ENCODE measurements at regions not wholly inside any gene's neighbourhood (a gene's known extent, or its start where the extent isn't known, plus 50 kb on each side); places are given as distances from the start of the nearest gene placed in this dataset.

DNA sequence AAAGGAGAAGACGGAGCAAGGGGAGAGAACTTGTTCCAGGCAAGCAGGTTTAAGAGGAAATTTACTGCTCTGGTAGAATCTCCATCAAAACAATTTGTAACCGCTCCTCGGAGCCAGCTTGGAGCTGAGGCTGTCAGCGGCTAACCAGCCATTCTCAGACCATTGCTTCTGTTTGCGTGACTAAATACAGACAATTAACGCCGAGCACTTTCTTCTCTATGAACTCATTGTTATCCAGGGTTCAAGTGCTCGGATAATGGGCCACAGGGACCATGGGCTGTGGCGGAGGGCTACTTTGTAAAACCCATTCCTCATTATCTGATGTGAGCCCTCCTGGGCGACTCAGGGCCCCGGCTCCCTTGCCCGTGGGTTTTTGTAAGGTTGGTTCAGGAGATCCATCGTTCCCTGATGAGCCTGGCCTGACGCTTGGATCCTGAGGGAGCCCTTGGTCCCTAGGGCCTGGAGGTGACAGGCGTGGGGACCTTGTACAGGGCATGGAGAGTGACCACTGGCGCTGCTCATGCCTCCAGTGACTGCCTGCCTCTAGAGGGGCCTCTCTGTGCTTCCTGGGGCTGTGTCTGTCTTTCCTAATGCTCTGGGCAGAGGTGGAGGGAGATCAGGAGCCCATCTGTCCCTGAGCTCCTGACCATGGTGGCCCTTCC is 61.5 kb upstream of the ZNF536 start (continued):
- no peak for TF ChIP-seq TFAP4 (CRISPR knock-in tag; IDR thresholded peaks at IDR 0.05; ENCODE audit: borderline replicate concordance)
- TF ChIP-seq E2F5 (CRISPR knock-in tag; IDR thresholded peaks at IDR 0.05): no peak
- TF ChIP-seq NR0B1 (IDR thresholded peaks at IDR 0.05; ENCODE audit: partially characterized antibody): no peak
- TF ChIP-seq CAMTA2 (CRISPR knock-in tag; conservative IDR thresholded peaks at IDR 0.05): no peak
- TF ChIP-seq ETV6 (IDR thresholded peaks at IDR 0.05; ENCODE audit: borderline replicate concordance in 1 of 2, low read depth in 2 of 2, low read length in 1 of 2): no peak
- no peak for TF ChIP-seq ETV6 (CRISPR knock-in tag; IDR thresholded peaks at IDR 0.05; ENCODE audit: borderline replicate concordance)

DNA sequence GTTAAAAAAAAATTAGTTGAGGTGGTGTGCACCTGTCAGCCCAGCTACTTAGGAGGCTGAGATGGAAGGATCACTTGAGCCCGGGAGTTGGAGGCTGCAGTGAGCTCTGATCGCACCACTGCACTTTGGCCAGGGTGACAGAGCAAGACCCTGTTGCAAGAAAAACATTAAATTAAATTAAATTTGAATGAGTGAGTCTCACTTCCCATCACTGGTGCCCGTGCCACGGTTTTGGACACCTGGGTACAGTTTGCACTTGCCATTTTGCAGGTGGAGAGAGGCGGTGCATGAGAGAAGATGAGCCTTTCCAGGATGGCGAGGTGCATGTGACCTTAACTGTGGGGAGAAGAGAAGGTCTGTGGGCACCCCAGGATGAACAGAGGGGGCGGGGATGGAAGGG is 60.3 kb upstream of the ZNF536 start:
- Histone ChIP-seq H3K27ac (ENCODE audit: extremely low read depth, low read depth, low read length) (no peak overlapping the region), H3K79me2 (ENCODE audit: control insufficient read depth, insufficient read depth, low read length) (no peaks in the 10 kb centered on the region), H3K4me1 (replicated peaks in 1 of 2; ENCODE audit: control insufficient read depth in 2 of 2, insufficient read depth in 2 of 2, low read length in 2 of 2) (no peaks in the 10 kb centered on the region), H4K20me1 (replicated peaks; ENCODE audit: control insufficient read depth, insufficient read depth, low read length) (no peaks in the 10 kb centered on the region), H3K9me1 (ENCODE audit: control insufficient read depth, insufficient read depth, low read length) (no peaks in the 10 kb centered on the region), H3K27me3 (ENCODE audit: control insufficient read depth in 2 of 2, insufficient read depth in 2 of 2, low read length in 2 of 2) (peaks cover 3 to 7% of the 10 kb centered on the region in 2 experiments; a peak in 3 of 5 replicates), H3K9me3 (replicated peaks; ENCODE audit: control insufficient read depth, insufficient read depth, low read depth, low read length) (no peaks in the 10 kb centered on the region), H3K9ac (ENCODE audit: insufficient read depth in 1 of 2, low read depth in 2 of 2, low read length in 2 of 2) (no peak overlapping the region), H2AFZ (ENCODE audit: low read depth, low read length) (no peak overlapping the region), H3K4me3 (no peak overlapping the region), H3K36me3 (ENCODE audit: control insufficient read depth, insufficient read depth, low read length) (no peaks in the 10 kb centered on the region), H3K4me2 (ENCODE audit: insufficient read depth, low read length) (no peak overlapping the region)
- ATAC-seq: no peak
- ChIA-PET POLR2A (no interaction called here), CTCF (ENCODE audit: low intra/inter-chr PET ratio) (no interaction called here)
- intact Hi-C loops (cut with micrococcal nuclease) (no loop called here), in situ Hi-C loops (cut with MboI) (no loop called here)
- FAIRE-seq: no peak
- WGBS (ENCODE audit: insufficient coverage, low coverage, missing lambda C conversion rate): 0% methylated on average over 7 of the region's 7 CpGs
- DNase-seq (ENCODE audit: extremely low read depth in 1 of 4, low spot score in 3 of 4): no peak
- BruUV-seq (replicated peaks): no TSS peak
- TF ChIP-seq NFYB (IDR thresholded peaks at IDR 0.05; ENCODE audit: extremely low read depth, insufficient read length) (no peak), ARID1B (IDR thresholded peaks at IDR 0.05) (no peak), HIVEP1 (CRISPR knock-in tag; IDR thresholded peaks at IDR 0.05) (no peak), ZNF324 (CRISPR knock-in tag; IDR thresholded peaks at IDR 0.05) (no peak)
- TF ChIP-seq, protein P1, sequence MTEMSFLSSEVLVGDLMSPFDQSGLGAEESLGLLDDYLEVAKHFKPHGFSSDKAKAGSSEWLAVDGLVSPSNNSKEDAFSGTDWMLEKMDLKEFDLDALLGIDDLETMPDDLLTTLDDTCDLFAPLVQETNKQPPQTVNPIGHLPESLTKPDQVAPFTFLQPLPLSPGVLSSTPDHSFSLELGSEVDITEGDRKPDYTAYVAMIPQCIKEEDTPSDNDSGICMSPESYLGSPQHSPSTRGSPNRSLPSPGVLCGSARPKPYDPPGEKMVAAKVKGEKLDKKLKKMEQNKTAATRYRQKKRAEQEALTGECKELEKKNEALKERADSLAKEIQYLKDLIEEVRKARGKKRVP (CRISPR knock-in tag; IDR thresholded peaks at IDR 0.05): no peak
- TF ChIP-seq, protein P2, sequence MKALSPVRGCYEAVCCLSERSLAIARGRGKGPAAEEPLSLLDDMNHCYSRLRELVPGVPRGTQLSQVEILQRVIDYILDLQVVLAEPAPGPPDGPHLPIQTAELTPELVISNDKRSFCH (CRISPR knock-in tag; IDR thresholded peaks at IDR 0.05): no peak
- TF ChIP-seq, protein P2 (tag; IDR thresholded peaks at IDR 0.05): no peak

Measured in K562 (cell line).